ENCODE measurements at regions not wholly inside any gene's neighbourhood (a gene's known extent, or its start where the extent isn't known, plus 50 kb on each side); places are given as distances from the start of the nearest gene placed in this dataset.
A peak's percentile ranks its signal among the peaks of the same experiment; 100 is the strongest.

- peaks cover 4% of the 10 kb centered on the region for H3K9me3 Mint-ChIP-seq (ENCODE audit: unreplicated experiment)
- H3K79me2 ChIP-seq (ENCODE audit: insufficient read depth, low read length) = no peaks in the 10 kb centered on the region
- H3K4me1 ChIP-seq (ENCODE audit: insufficient read depth, low read length) = peaks cover 17% of the 10 kb centered on the region
- H3K36me3 Mint-ChIP-seq (ENCODE audit: low read depth, unreplicated experiment) = peaks cover 2% of the 10 kb centered on the region
- H3K4me3 ChIP-seq (ENCODE audit: insufficient read depth, low read depth, low read length) = no peak overlapping the region
- peak overlapping the region; percentile 87 for H3K27ac Mint-ChIP-seq (ENCODE audit: unreplicated experiment)
- H3K27me3 ChIP-seq (ENCODE audit: insufficient read depth, low read length) = no peaks in the 10 kb centered on the region
- DNase-seq (ENCODE audit: low read depth) (no peak), FAIRE-seq (no peak)
- H3K9ac ChIP-seq (ENCODE audit: low read length) = no peak overlapping the region
- H3K9me3 ChIP-seq (ENCODE audit: insufficient read depth, low read depth, low read length) = no peaks in the 10 kb centered on the region
- no peak for TF ChIP-seq EZH2 (IDR thresholded peaks at IDR 0.05; ENCODE audit: insufficient read depth, low read length)
- no peak for TF ChIP-seq CTCF (IDR thresholded peaks at IDR 0.05; ENCODE audit: insufficient read depth, low read depth, low read length)
- peaks cover 3% of the 10 kb centered on the region for H3K27me3 Mint-ChIP-seq (ENCODE audit: low read depth, unreplicated experiment)
- no peaks in the 10 kb centered on the region for H4K20me1 ChIP-seq (ENCODE audit: insufficient read depth, low read length)
- H3K36me3 ChIP-seq (ENCODE audit: insufficient read depth, low read length) = no peaks in the 10 kb centered on the region
- H2AFZ ChIP-seq (ENCODE audit: low read depth, low read length) = no peak overlapping the region
- H3K27ac ChIP-seq (ENCODE audit: low read depth, low read length) = no peak overlapping the region
- H3K4me2 ChIP-seq (ENCODE audit: low read length) = no peak overlapping the region
- peaks cover 9% of the 10 kb centered on the region for H3K4me1 Mint-ChIP-seq (ENCODE audit: low read depth, unreplicated experiment)
- H3K4me3 Mint-ChIP-seq (ENCODE audit: unreplicated experiment) = no peak overlapping the region
These were observed 54.3 kb upstream of the ZNF469 start for GRCh38 chr16:88328313-88328980.

GRCh38 chr16:88329726-88330700 lies 52.7 kb upstream of the ZNF469 start:
- no peaks in the 10 kb centered on the region for H3K79me2 ChIP-seq (ENCODE audit: insufficient read depth, low read length)
- Mint-ChIP-seq H3K36me3 (ENCODE audit: low read depth, unreplicated experiment) (no peaks in the 10 kb centered on the region), H3K4me3 (ENCODE audit: unreplicated experiment) (no peak overlapping the region), H3K4me1 (ENCODE audit: low read depth, unreplicated experiment) (peaks cover 13% of the 10 kb centered on the region), H3K27me3 (ENCODE audit: low read depth, unreplicated experiment) (peaks cover 3% of the 10 kb centered on the region), H3K9me3 (ENCODE audit: unreplicated experiment) (no peaks in the 10 kb centered on the region), H3K27ac (ENCODE audit: unreplicated experiment) (peak overlapping the region; percentile 7)
- no peak overlapping the region for H2AFZ ChIP-seq (ENCODE audit: low read depth, low read length)
- DNase-seq (ENCODE audit: low read depth) = peak; percentile 42
- no peak overlapping the region for H3K4me3 ChIP-seq (ENCODE audit: insufficient read depth, low read depth, low read length)
- H4K20me1 ChIP-seq (ENCODE audit: insufficient read depth, low read length) = no peaks in the 10 kb centered on the region
- no peak for FAIRE-seq
- H3K4me1 ChIP-seq (ENCODE audit: insufficient read depth, low read length) = peaks cover 24% of the 10 kb centered on the region
- no peaks in the 10 kb centered on the region for H3K27me3 ChIP-seq (ENCODE audit: insufficient read depth, low read length)
- H3K9ac ChIP-seq (ENCODE audit: low read length) = no peak overlapping the region
- no peak for TF ChIP-seq CTCF (IDR thresholded peaks at IDR 0.05; ENCODE audit: insufficient read depth, low read depth, low read length)
- TF ChIP-seq EZH2 (IDR thresholded peaks at IDR 0.05; ENCODE audit: insufficient read depth, low read length) = no peak
- no peaks in the 10 kb centered on the region for H3K9me3 ChIP-seq (ENCODE audit: insufficient read depth, low read depth, low read length)
- H3K36me3 ChIP-seq (ENCODE audit: insufficient read depth, low read length) = no peaks in the 10 kb centered on the region
- no peak overlapping the region for H3K4me2 ChIP-seq (ENCODE audit: low read length)
- H3K27ac ChIP-seq (ENCODE audit: low read depth, low read length) = no peak overlapping the region
